Endothelial cell of umbilical vein (primary cell): ENCODE measurements at regions not wholly inside any gene's neighbourhood (a gene's known extent, or its start where the extent isn't known, plus 50 kb on each side); places are given as distances from the start of the nearest gene placed in this dataset.

ENCODE experiments used
- BruUV-seq: library from RNA; stranded (reverse); fragments of 400-500 nt; replicated peaks from 2 replicates; lab custom pipeline; 2021; lab: Mats Ljungman, UMichigan
- CTCF ChIA-PET: fragments of 300-600, 350-600 bp; sonication (Branson Sonifier 250); formaldehyde crosslinking; loops from one replicate; lab custom pipeline; 2021; ENCODE audit warnings: antibody characterized with exemption, inconsistent platforms; lab: Charles Lee
- POLR2A ChIA-PET: fragments of 300-600, 350-600 bp; sonication (Branson Sonifier 250); formaldehyde crosslinking; loops from one replicate; lab custom pipeline; 2021; ENCODE audit warnings: antibody characterized with exemption, inconsistent platforms; lab: Charles Lee
- DNase-seq: peaks from one replicate; pipeline ENCODE4 v3.0.0-alpha.2; 2011; ENCODE audit warnings: low read depth, low spot score
- FAIRE-seq: peaks from 2 replicates; lab custom pipeline; 2011; peaks lifted over from hg19 to GRCh38; lab: Jason Lieb, UNC
- H2AFZ ChIP-seq: 2 replicates; pipeline ENCODE4 v1.6.0; 2012; ENCODE audit warnings: low read depth, low read length, control low read depth, inconsistent platforms
- H3K27ac ChIP-seq: 2 replicates; pipeline ENCODE4 v1.5.1; 2011; ENCODE audit warnings: low read depth, mild to moderate bottlenecking, control low read depth, low read length, moderate library complexity; ENCODE audit not compliant: insufficient read depth
- H3K27me3 ChIP-seq, 2 experiments: 2 replicates each; pipeline versions ENCODE4 v1.6.0 to v1.6.1; 2011; ENCODE audit warnings: low read length in 2 of 2, mixed read lengths in 1 of 2; ENCODE audit not compliant: control insufficient read depth in 2 of 2, insufficient read depth in 2 of 2
- H3K36me3 ChIP-seq, 2 experiments: 2 replicates in 1 of 2; 3 replicates in 1 of 2; pipeline ENCODE4 v1.5.1; 2011; ENCODE audit warnings: low read length in 2 of 2, mild to moderate bottlenecking in 1 of 2, moderate library complexity in 1 of 2; ENCODE audit not compliant: control insufficient read depth in 2 of 2, insufficient read depth in 2 of 2; ENCODE audit errors: extremely low read depth in 1 of 2
- H3K4me1 ChIP-seq: 3 replicates; pipeline ENCODE4 v1.5.1; 2011; ENCODE audit warnings: mild to moderate bottlenecking, low read length; ENCODE audit not compliant: control insufficient read depth, insufficient read depth; ENCODE audit errors: extremely low read depth
- H3K4me2 ChIP-seq: 2 replicates; pipeline ENCODE4 v1.6.1; 2011; ENCODE audit warnings: low read length, control low read depth, mixed read lengths; ENCODE audit not compliant: insufficient read depth
- H3K4me3 ChIP-seq, 3 experiments: fragments of 200-600 bp in 1 of 3; sonication (generic), shearing (Covaris generic) in 1 of 3; replicated peaks in 1 of 3; 2 replicates each; pipeline ENCODE4 v1.5.1; 2011 to 2016; ENCODE audit warnings: control low read depth in 3 of 3, low read length in 3 of 3, mild to moderate bottlenecking in 2 of 3, inconsistent platforms in 1 of 3, low read depth in 1 of 3, moderate library complexity in 1 of 3; ENCODE audit not compliant: insufficient read depth in 1 of 3
- H3K79me2 ChIP-seq: 2 replicates; pipeline ENCODE4 v1.6.0; 2012; ENCODE audit warnings: low read length, inconsistent platforms; ENCODE audit not compliant: control insufficient read depth, insufficient read depth
- H3K9ac ChIP-seq: replicated peaks from 2 replicates; pipeline ENCODE3; 2011; ENCODE audit warnings: low read length, control low read depth; ENCODE audit not compliant: insufficient read depth; ENCODE audit errors: extremely low read depth
- H3K9me1 ChIP-seq: replicated peaks from 3 replicates; pipeline ENCODE4 v1.6.0; 2011; ENCODE audit warnings: mild to moderate bottlenecking, low read length; ENCODE audit not compliant: control insufficient read depth, insufficient read depth; ENCODE audit errors: extremely low read depth
- H3K9me3 ChIP-seq: replicated peaks from 2 replicates; pipeline ENCODE4 v1.5.1; 2012; ENCODE audit warnings: low read length, inconsistent platforms; ENCODE audit not compliant: control insufficient read depth, insufficient read depth
- H4K20me1 ChIP-seq: replicated peaks from 2 replicates; pipeline ENCODE3; 2011; ENCODE audit warnings: mild to moderate bottlenecking, low read length; ENCODE audit not compliant: control insufficient read depth, insufficient read depth; ENCODE audit errors: extremely low read depth
- CTCF ChIP-seq, 2 donors: IDR thresholded peaks; 1 replicate in 1 of 2; 2 replicates in 1 of 2; pipeline ENCODE4 v1.5.1; 2011; ENCODE audit warnings: low read length in 2 of 2, mild to moderate bottlenecking in 2 of 2, moderate library complexity in 2 of 2, control low read depth in 1 of 2, inconsistent platforms in 1 of 2, low read depth in 1 of 2; ENCODE audit not compliant: insufficient read depth in 1 of 2; ENCODE audit errors: extremely low read depth in 1 of 2
- EZH2 ChIP-seq: IDR thresholded peaks from 2 replicates; pipeline ENCODE4 v1.6.1; 2012; ENCODE audit warnings: borderline replicate concordance, low read depth, mild to moderate bottlenecking, moderate library complexity, low read length, inconsistent platforms; ENCODE audit not compliant: severe bottlenecking
- FOS ChIP-seq: IDR thresholded peaks from 2 replicates; pipeline ENCODE4 v1.6.1; 2011; ENCODE audit warnings: mild to moderate bottlenecking, low read length, moderate library complexity, borderline replicate concordance; ENCODE audit not compliant: insufficient read depth
- GATA2 ChIP-seq: IDR thresholded peaks from 2 replicates; pipeline ENCODE4 v1.7.0; 2011; ENCODE audit warnings: low read depth, mild to moderate bottlenecking, moderate library complexity, mixed read lengths, low read length; ENCODE audit not compliant: insufficient read length, insufficient read depth
- JUN ChIP-seq: IDR thresholded peaks from 2 replicates; pipeline ENCODE4 v1.6.1; 2011; ENCODE audit warnings: borderline replicate concordance, low read depth; ENCODE audit not compliant: insufficient read length, insufficient read depth
- MAX ChIP-seq: IDR thresholded peaks from 2 replicates; pipeline ENCODE4 v1.6.1; 2011; ENCODE audit not compliant: insufficient read depth, insufficient read length
- MYC ChIP-seq: IDR thresholded peaks from one replicate; pipeline ENCODE4 v1.6.1; 2011; ENCODE audit warnings: mild to moderate bottlenecking, low read depth, low read length
- POLR2A ChIP-seq: IDR thresholded peaks from 2 replicates; pipeline ENCODE4 v1.6.1; 2012; ENCODE audit warnings: low read depth, mild to moderate bottlenecking, control low read depth, low read length
- POLR2AphosphoS5 ChIP-seq: IDR thresholded peaks from 2 replicates; pipeline ENCODE4 v1.6.1; 2012; ENCODE audit warnings: low read depth, mild to moderate bottlenecking, control low read depth, low read length, moderate library complexity; ENCODE audit not compliant: insufficient read depth
- dilution Hi-C: fragments of 300-500 bp; cut with MboI; formaldehyde crosslinking; loops from one replicate; pipeline ENCODE4 v1.15.0; 2019; ENCODE audit warnings: low sequenced_read_pairs; ENCODE audit not compliant: extremely low pct_ligation_motif_present
- intact Hi-C: fragments of 100-400 bp; cut with micrococcal nuclease; formaldehyde crosslinking; loops from one replicate; pipeline ENCODE4 v1.10.0; 2022

GRCh38 chr9:116078640-116079039 lies 75.0 kb upstream of the PAPPA start:
- no peak for TF ChIP-seq JUN
- TF ChIP-seq MAX, result no peak
- no peak for TF ChIP-seq POLR2A
- no peak for TF ChIP-seq FOS
- TF ChIP-seq GATA2, result no peak
- no peak for TF ChIP-seq POLR2AphosphoS5
- TF ChIP-seq MYC, result no peak
- TF ChIP-seq EZH2, result no peak
- TF ChIP-seq CTCF (IDR thresholded peaks at IDR 0.05; ENCODE audit: extremely low read depth in 1 of 2, insufficient read depth in 1 of 2, low read depth in 1 of 2, low read length in 2 of 2), result no peak
- no peak overlapping the region for H3K9ac ChIP-seq
- H3K4me3 ChIP-seq, result no peak overlapping the region
- no peaks in the 10 kb centered on the region for H3K36me3 ChIP-seq
- no peak overlapping the region for H2AFZ ChIP-seq
- DNase-seq (no peak), FAIRE-seq (no peak)
- no peaks in the 10 kb centered on the region for H3K27me3 ChIP-seq
- ChIA-PET CTCF (no interaction called here), POLR2A (no interaction called here)
- dilution Hi-C loops (no loop called here), intact Hi-C loops (no loop called here)
- no peaks in the 10 kb centered on the region for H3K79me2 ChIP-seq
- no peak overlapping the region for H3K4me2 ChIP-seq
- BruUV-seq, result no TSS peak
- H3K27ac ChIP-seq, result no peak overlapping the region
- H3K9me3 ChIP-seq, result no peaks in the 10 kb centered on the region
- H4K20me1 ChIP-seq, result no peaks in the 10 kb centered on the region
- H3K4me1 ChIP-seq, result no peaks in the 10 kb centered on the region
- no peaks in the 10 kb centered on the region for H3K9me1 ChIP-seq
